HG03097 (cell line): ENCODE measurements at regions not wholly inside any gene's neighbourhood (a gene's known extent, or its start where the extent isn't known, plus 50 kb on each side); places are given as distances from the start of the nearest gene placed in this dataset.
"Not testable (repeated sequence)": the region's sequence is repeated elsewhere in the genome, so short reads cannot be mapped to it uniquely, and the experiment has no call there.

Experiments
- ATAC-seq: cut with Tn5 transposase; IDR thresholded peaks from one replicate; pipeline ENCODE4 v1.9.1; 2021; ENCODE audit not compliant: unreplicated experiment, low FRiP score

DNA sequence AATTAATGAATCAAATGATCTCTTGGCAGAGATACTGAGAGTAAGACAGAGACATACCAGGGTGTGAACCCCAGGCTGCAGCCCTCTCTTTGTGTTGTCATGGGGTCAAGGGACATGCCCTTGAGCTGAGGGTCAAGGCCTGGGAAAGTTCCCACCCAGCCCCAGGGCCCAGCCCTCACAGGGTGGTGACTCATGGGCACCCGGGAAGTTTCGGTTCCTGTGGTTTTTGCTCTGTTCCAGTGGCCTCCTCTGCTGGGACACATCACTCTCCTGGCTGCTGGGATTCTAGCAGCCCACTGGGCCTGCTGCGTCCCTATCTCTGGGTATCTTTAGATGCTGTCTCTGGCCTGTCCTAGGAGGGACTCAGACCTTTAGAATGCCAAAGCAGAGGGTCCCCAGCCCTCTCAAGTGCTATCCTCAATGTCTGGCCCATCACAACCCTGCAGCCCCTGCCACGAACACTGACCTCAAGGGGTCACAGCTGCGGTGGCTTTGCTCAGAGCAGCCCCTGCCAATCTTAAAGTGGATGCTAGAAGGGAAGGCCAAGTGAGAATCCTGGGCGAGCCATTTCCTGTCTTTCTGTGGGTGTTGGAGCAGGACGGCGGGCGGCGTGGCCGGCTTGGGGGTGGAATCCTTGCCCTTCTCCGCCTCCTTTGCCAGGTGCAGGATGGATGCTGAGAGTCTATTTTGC lies 148.4 kb upstream of the TLE3 start:
- no peak for ATAC-seq

- ATAC-seq: no peak
These were observed 147.3 kb upstream of the TLE3 start for GRCh38 chr15:70244978-70245542.

DNA sequence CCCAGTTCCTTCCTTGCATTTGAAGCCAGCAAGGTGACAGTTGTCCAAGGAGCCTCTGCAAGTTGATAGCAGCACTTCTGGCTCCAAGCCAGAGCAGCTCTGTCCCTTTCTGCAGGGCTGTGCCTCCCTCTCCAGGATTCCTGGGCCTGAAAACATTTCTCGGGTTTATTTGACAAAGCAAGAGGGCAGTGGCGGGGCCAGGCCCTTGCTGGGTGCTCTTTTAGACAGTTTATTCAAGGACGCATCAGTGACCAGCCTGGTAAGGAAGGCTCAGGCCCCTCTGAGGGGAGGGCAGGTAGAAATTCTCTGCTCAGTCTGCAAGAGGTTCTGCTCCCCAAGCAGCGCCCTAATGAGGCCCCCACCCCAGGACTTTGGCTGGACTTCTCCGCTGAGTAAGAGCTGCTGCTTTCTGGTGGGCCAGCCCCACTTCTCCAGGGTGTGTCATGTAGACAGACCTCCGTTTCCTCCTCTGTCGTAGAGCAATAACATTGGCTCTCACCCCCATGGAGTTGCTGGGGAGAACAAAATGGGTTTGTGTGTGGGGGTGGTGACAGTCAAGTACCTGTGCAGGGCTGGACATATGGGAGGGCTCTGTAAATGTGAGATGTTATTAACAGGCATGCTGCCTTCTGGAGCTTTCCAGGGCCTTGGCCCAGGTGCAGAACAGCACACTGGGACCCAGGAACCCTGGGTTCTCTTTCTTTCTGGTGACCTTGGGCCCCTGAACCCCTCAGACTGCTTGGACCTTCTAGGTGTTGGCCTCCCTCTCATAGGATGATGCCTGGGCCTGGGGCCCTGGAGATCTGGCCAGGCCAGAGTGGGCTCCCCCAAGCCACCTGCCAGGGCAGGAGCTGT lies 146.2 kb upstream of the TLE3 start:
- ATAC-seq: no peak

- ATAC-seq: no peak
These were observed 145.4 kb upstream of the TLE3 start for GRCh38 chr15:70242951-70243685.

- no peak for ATAC-seq
These were observed 144.0 kb upstream of the TLE3 start for GRCh38 chr15:70241561-70242320.

GRCh38 chr15:70240820-70241430 lies 143.2 kb upstream of the TLE3 start:
- ATAC-seq: no peak

DNA sequence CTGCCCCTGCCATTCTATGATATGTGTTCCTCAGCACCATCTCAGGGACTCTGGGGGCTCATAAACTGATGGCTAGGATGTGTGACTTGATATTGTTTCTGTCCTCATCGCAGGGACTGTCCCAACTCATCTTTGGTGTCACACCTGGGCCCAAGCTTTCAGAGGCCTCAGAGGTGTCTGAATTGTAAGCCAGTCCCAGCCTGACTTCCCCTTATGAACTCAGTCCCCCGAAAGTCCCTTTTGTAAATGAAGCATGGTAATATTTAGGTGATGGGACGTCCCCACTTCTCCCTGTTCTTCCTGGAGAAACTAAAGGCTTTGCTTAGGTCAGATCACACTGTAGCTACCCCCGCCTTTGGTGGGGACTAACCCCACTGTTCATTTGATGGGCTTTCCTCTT lies 142.4 kb upstream of the TLE3 start:
- ATAC-seq: no peak

GRCh38 chr15:70238917-70239316 lies 141.2 kb upstream of the TLE3 start:
- no peak for ATAC-seq

DNA sequence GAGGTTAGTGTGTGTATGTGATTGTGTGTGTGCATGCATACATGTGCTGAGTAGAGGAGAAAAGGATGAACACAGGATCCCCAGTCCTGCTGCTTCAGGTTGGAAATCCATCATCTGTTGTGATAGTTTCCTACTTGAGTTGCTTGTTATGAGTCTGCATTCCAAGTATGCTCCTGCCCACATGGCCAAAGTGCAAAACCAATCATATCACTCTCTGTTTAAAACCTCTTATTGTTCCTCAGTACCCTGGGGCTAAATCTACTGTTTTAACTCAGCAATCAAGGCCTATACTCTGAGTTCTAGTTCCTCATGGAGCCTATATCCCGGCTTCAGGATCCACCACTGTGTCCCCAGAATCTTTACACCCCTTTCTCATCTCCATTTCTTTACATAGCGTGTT lies 139.9 kb upstream of the TLE3 start:
- no peak for ATAC-seq

DNA sequence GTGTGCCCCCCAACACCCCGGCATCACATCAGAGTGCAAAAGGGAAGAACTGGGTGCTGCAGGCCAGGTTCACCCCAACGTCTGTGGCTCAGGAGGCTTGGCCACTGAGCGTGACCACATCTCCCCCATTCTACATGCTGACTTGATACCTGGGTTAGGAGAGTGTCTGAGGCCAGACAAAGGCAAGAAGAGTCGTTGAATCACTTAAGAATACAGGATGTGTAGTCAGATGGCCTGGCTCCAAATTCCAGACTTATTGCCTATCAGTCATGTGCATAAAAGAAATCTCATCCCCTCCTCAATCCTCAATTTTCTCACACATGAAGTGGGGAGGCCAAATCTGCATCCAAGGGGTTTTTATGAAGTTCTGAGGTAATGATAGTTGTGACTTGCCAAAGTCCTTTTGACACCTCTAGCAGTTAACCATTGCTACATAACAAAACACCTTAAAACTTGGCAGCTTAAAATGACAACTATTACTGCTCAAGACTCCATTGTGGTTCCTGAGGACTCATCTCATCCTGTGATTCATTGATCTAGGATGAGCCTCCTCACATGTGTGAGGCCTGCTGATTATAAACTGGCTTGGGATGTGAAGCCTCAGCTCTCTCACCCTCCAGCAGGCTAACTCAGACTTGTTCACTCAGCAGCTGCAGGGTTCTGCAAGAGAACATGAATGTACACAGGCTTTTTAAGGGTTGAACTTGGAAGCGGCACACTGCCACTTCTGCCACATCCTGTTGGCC lies 138.8 kb upstream of the TLE3 start:
- ATAC-seq: no peak

- no peak for ATAC-seq
These were observed 137.6 kb upstream of the TLE3 start for GRCh38 chr15:70235347-70235746.

GRCh38 chr15:70234256-70234905 lies 136.7 kb upstream of the TLE3 start:
- no peak for ATAC-seq

DNA sequence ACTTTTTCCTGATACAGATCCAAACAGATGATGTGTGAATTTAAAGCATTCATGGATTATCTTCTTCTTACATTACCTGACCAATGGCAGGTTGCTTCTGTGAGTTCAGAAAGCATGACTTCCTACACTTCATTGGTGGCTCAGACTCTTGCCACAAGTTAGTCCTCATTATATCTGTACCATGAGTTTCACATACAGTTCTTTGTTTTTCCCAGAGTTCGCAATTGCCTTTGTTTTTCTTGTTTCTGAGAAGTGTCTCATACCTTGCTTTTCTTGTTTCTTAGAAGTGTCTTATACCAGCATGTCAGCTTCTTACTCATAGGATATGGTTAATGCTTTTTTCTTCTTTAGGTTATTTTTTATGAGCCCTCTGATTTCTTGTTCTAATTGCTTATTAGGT lies 133.8 kb upstream of the TLE3 start:
- no peak for ATAC-seq

- not testable (repeated sequence) for ATAC-seq
These were observed 130.2 kb upstream of the TLE3 start for GRCh38 chr15:70227918-70228317.

GRCh38 chr15:70227147-70227546 lies 129.4 kb upstream of the TLE3 start:
- no peak for ATAC-seq

DNA sequence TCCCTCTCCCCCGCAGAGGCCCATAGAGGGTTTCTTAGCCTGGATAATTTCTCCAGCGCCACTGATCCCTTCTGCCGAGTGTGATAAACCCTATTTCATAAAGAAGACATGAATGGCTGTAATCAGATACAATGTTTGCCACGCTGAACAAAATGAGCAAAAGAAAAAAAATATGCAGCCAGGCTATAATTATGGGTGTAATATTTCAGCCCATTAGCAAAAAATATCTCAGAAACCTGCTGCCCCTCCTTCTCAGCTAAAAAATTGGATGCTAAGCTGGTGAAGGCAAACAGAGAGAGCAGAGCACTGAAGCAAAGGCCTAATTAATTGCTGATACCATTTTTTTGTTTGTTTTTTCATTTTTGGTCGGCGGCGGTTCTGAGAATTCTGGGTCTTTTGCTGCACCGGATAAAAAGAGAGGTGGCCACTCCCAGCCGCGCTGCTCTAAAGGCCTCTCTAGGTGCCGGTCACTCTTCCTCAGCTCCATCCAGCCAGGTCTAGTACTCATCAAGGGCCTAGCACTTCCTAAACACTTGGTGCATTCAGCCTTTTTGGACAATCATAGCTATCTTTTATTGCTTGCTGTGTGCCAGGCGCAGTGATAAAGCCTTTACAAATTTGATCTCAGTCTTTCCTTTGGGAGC lies 128.7 kb upstream of the TLE3 start:
- no peak for ATAC-seq

- no peak for ATAC-seq
These were observed 127.7 kb upstream of the TLE3 start for GRCh38 chr15:70225416-70225815.

DNA sequence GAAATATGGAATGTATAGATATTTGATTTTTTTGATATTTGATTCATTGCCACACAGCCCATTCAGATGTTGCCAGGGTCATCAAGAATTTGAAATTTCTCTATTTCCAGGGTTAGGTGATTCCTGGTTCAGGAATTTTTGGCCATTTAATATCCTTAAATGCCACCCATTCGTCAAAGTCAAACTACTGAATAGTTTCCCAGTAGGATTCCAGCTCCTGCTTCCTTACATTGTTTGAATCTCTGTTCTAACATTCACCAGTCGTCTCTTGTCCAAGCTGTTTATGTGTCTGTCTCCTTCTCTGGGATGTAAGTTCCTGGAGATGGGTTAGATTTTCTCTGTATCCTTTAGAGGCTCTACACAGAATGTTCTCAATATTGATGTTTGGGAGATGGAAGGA lies 124.9 kb upstream of the TLE3 start:
- no peak for ATAC-seq
